Mucosa of rectum (tissue), 2 donors: ENCODE measurements at regions not wholly inside any gene's neighbourhood (a gene's known extent, or its start where the extent isn't known, plus 50 kb on each side); places are given as distances from the start of the nearest gene placed in this dataset.
"Not testable (repeated sequence)": the region's sequence is repeated elsewhere in the genome, so short reads cannot be mapped to it uniquely, and the experiment has no call there.

Experiments used
- H3K27ac ChIP-seq, 2 donors: one replicate each; pipeline ENCODE4 v1.7.0; 2013; ENCODE audit warnings: inconsistent platforms in 2 of 2, low read depth in 2 of 2, low read length in 2 of 2
- H3K27me3 ChIP-seq, 2 donors: one replicate each; pipeline ENCODE4 v1.7.0; 2013; ENCODE audit warnings: low read length in 2 of 2; ENCODE audit not compliant: control insufficient read depth in 2 of 2, insufficient read depth in 2 of 2
- H3K36me3 ChIP-seq, 2 donors: one replicate each; pipeline ENCODE4 v1.7.0; 2013; ENCODE audit warnings: low read length in 2 of 2; ENCODE audit not compliant: control insufficient read depth in 2 of 2, insufficient read depth in 2 of 2
- H3K4me1 ChIP-seq, 2 donors: one replicate each; pipeline ENCODE4 v1.7.0; 2013; ENCODE audit warnings: low read length in 2 of 2, mild to moderate bottlenecking in 1 of 2; ENCODE audit not compliant: control insufficient read depth in 2 of 2, insufficient read depth in 2 of 2
- H3K4me3 ChIP-seq, 2 donors: one replicate each; pipeline ENCODE4 v1.7.0; 2013; ENCODE audit warnings: low read length in 2 of 2
- H3K9ac ChIP-seq, 2 donors: one replicate each; pipeline ENCODE4 v1.7.0; 2013; ENCODE audit warnings: low read length in 2 of 2, low read depth in 1 of 2, mild to moderate bottlenecking in 1 of 2
- H3K9me3 ChIP-seq, 2 donors: one replicate each; pipeline ENCODE4 v1.7.0; 2013; ENCODE audit warnings: low read length in 2 of 2; ENCODE audit not compliant: control insufficient read depth in 2 of 2
- donor health status: healthy.
- donor health status: Normal muscosa, but diverticular disease.

DNA sequence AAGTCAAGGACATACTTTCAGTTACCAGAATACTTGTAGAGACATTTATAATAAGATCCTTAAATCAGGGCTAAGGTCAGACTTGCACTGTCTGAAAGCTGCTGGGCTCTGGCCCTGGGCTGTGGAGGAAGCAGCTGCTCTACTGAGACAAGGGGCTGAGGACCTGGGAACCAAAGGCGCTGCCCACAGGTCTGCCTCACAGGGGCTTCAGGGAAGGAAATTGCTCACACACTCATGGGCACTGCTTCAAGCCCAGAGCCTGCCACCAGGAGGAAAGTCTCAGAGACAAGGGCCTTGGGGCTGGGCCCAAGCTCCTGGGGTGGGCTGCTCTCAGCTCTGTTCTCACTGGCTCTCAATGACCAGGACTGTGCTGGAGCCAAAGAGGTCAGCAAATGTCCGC, 614.1 kb downstream of the RPIA start:
- H3K27ac ChIP-seq, H3K27me3 ChIP-seq, H3K9ac ChIP-seq, H3K4me3 ChIP-seq, H3K9me3 ChIP-seq, H3K36me3 ChIP-seq, H3K4me1 ChIP-seq: not testable (repeated sequence)

DNA sequence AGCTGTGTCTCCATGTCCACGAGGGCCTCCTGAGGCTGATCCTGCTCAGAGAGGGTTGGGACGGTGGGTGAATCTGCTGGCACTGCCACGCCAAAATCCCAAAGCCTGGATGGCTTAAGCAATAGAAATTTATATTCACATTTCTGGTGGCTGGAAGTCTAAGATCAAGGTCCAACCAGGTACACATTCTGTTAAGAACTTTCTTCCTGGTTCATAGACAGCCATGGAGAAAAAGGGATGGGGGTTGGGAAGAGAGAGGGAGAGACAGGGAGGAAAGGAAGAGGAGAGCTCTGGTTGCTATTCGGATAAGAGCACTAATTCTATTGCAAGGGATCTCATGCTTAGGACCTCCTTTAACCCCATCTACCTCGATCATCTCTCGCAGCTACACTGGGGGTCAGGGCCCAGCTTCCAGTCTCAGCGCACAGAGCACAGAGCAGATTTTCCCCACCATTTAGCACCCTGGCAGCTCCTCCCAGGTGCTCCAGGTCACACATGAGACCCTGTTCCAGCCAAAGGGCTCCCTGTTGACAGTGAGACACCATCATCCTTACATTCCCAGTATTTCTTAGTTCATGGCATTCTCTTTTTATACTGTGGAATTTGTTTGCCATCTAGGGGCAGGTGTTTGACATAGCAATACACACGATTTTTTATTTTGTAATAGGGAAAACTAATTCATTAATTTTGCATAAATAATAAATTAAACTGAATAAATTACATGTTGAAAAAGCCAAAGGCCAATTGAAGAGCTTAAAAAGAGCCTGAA, 615.6 kb downstream of the RPIA start:
- H3K27me3 ChIP-seq, H3K27ac ChIP-seq, H3K4me1 ChIP-seq, H3K4me3 ChIP-seq, H3K9ac ChIP-seq, H3K9me3 ChIP-seq, H3K36me3 ChIP-seq: not testable (repeated sequence)

- not testable (repeated sequence) for H3K27me3 ChIP-seq, H3K4me3 ChIP-seq, H3K9ac ChIP-seq, H3K9me3 ChIP-seq, H3K4me1 ChIP-seq, H3K36me3 ChIP-seq, H3K27ac ChIP-seq
These were observed 627.5 kb downstream of the RPIA start for GRCh38 chr2:89318990-89319389.

DNA sequence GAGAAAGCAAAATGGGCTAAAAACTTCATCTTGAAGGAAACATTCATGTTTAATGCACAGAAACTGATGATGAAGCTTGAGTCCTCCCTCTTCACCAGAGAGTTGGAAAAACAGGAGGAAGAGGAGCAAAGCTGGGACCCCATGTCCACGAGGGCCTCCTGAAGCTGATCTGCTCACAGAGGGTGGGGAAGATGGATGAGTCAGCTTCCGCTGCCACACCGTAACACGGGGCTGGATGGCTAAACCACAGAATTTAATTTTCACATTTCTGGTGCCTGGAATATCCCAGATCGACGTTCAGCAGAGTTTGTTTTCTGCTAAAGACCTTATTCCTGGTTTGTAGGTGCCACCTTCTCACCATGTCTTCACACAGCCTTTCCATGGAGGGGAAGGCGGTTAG, 634.4 kb downstream of the RPIA start:
- H3K27me3 ChIP-seq, H3K9me3 ChIP-seq, H3K4me1 ChIP-seq, H3K27ac ChIP-seq, H3K36me3 ChIP-seq, H3K9ac ChIP-seq, H3K4me3 ChIP-seq: not testable (repeated sequence)

DNA sequence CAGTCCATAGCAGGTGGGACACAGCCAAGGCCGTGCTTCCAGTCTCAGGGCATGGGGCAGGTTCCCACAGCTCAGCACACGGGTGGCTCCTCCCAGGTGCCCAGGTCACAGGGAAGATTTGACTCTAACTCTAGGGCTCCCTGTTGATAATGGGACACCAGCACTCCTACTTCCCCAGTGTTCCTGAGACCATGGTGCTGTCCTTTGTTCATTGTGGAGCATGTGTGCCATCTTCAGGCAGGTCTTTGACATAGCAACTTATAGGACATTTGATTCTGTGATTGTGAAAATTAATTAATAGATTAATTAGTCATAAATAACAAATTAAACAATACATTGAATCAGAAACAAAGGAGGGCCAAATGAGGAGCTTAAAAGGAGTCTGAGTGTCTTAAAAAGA, 635.0 kb downstream of the RPIA start:
- not testable (repeated sequence) for H3K4me1 ChIP-seq, H3K4me3 ChIP-seq, H3K27me3 ChIP-seq, H3K36me3 ChIP-seq, H3K27ac ChIP-seq, H3K9ac ChIP-seq, H3K9me3 ChIP-seq

GRCh38 chr2:89328790-89329189, 637.3 kb downstream of the RPIA start:
- not testable (repeated sequence) for H3K36me3 ChIP-seq, H3K9me3 ChIP-seq, H3K27me3 ChIP-seq, H3K4me1 ChIP-seq, H3K4me3 ChIP-seq, H3K27ac ChIP-seq, H3K9ac ChIP-seq
